Superior temporal gyrus (tissue), 1 donor: ENCODE measurements at regions not wholly inside any gene's neighbourhood (a gene's known extent, or its start where the extent isn't known, plus 50 kb on each side); places are given as distances from the start of the nearest gene placed in this dataset.
A peak's percentile ranks its signal among the peaks of the same experiment; 100 is the strongest.

Experiments
- DNase-seq: peaks from one replicate; pipeline ENCODE4 v3.0.0-alpha.2; 2016; ENCODE audit errors: extremely low spot score

GRCh38 chr11:90779098-90779497, 556.2 kb upstream of the CHORDC1 start:
- no peak for DNase-seq

- DNase-seq, result no peak
Observed at GRCh38 chr11:90775567-90776165, 552.8 kb upstream of the CHORDC1 start.

- no peak for DNase-seq
Observed at GRCh38 chr11:90774727-90775566, 552.1 kb upstream of the CHORDC1 start.

GRCh38 chr11:90770007-90770406, 547.2 kb upstream of the CHORDC1 start:
- DNase-seq, result no peak

GRCh38 chr11:90766121-90766520, 543.3 kb upstream of the CHORDC1 start:
- DNase-seq, result peak; percentile 43

GRCh38 chr11:90764691-90765090, 541.8 kb upstream of the CHORDC1 start:
- DNase-seq, result no peak

GRCh38 chr11:90757849-90758494, 535.1 kb upstream of the CHORDC1 start:
- no peak for DNase-seq

- no peak for DNase-seq
Observed at GRCh38 chr11:90756617-90757016, 533.8 kb upstream of the CHORDC1 start.

GRCh38 chr11:90753546-90753945, 530.7 kb upstream of the CHORDC1 start:
- DNase-seq, result no peak

GRCh38 chr11:90747057-90747456, 524.2 kb upstream of the CHORDC1 start:
- DNase-seq, result no peak

- DNase-seq, result no peak
Observed at GRCh38 chr11:90744169-90744568, 521.3 kb upstream of the CHORDC1 start.

GRCh38 chr11:90738799-90739198, 516.0 kb upstream of the CHORDC1 start:
- DNase-seq, result no peak

GRCh38 chr11:90737444-90738050, 514.7 kb upstream of the CHORDC1 start:
- DNase-seq, result no peak

GRCh38 chr11:90732486-90732885, 509.6 kb upstream of the CHORDC1 start:
- DNase-seq, result no peak

- no peak for DNase-seq
Observed at GRCh38 chr11:90723475-90723874, 500.6 kb upstream of the CHORDC1 start.

- DNase-seq, result no peak
Observed at GRCh38 chr11:90722552-90723190, 499.8 kb upstream of the CHORDC1 start.

GRCh38 chr11:90717522-90717921, 494.7 kb upstream of the CHORDC1 start:
- no peak for DNase-seq

- DNase-seq, result no peak
Observed at GRCh38 chr11:90705661-90706060, 482.8 kb upstream of the CHORDC1 start.

GRCh38 chr11:90704510-90704909, 481.7 kb upstream of the CHORDC1 start:
- DNase-seq, result no peak

GRCh38 chr11:90701716-90702115, 478.9 kb upstream of the CHORDC1 start:
- no peak for DNase-seq

- no peak for DNase-seq
Observed at GRCh38 chr11:90700789-90701439, 478.1 kb upstream of the CHORDC1 start.
